PC-3 (cell line): ENCODE measurements at regions not wholly inside any gene's neighbourhood (a gene's known extent, or its start where the extent isn't known, plus 50 kb on each side); places are given as distances from the start of the nearest gene placed in this dataset.
A peak's percentile ranks its signal among the peaks of the same experiment; 100 is the strongest.

ENCODE experiments used
- ATAC-seq: fragments of 200-7000 bp; cut with Tn5 transposase; 2 replicates; pipeline ENCODE4 v1.9.1; 2020; ENCODE audit warnings: mild to moderate bottlenecking, moderate library complexity
- BruUV-seq: library from RNA; stranded (reverse); fragments of 400-500 nt; replicated peaks from 2 replicates; lab custom pipeline; 2021; lab: Mats Ljungman, UMichigan
- CTCF ChIA-PET: fragments of 300-600 bp; sonication (Branson Sonifier 250); formaldehyde crosslinking; loops from one replicate; lab custom pipeline; 2022; ENCODE audit warnings: antibody characterized with exemption; lab: Charles Lee
- POLR2A ChIA-PET: fragments of 300-600 bp; sonication (Branson Sonifier 250); formaldehyde crosslinking; loops from one replicate; lab custom pipeline; 2022; ENCODE audit warnings: antibody characterized with exemption; ENCODE audit not compliant: unreplicated experiment; lab: Charles Lee
- DNase-seq: peaks from one replicate; pipeline ENCODE4 v3.0.0-alpha.2; 2015
- H2AFZ ChIP-seq: fragments of 300-600 bp; sonication (generic); 2 replicates; pipeline ENCODE4 v1.6.0; 2016; ENCODE audit warnings: antibody characterized with exemption, low read length
- H3F3A ChIP-seq: fragments of 300-600 bp; sonication (generic); one replicate; pipeline ENCODE4 v1.6.0; 2017; ENCODE audit warnings: antibody characterized with exemption, low read length, control low read depth, mild to moderate bottlenecking; ENCODE audit not compliant: unreplicated experiment
- H3K27ac ChIP-seq: fragments of 300-600 bp; sonication (generic); 2 replicates; pipeline ENCODE4 v1.5.1; 2016; ENCODE audit warnings: mild to moderate bottlenecking, low read length
- H3K27me3 ChIP-seq: fragments of 300-600 bp; sonication (generic); 2 replicates; pipeline ENCODE4 v1.6.1; 2016; ENCODE audit warnings: low read length, mixed read lengths
- H3K36me3 ChIP-seq: fragments of 300-600 bp; sonication (generic); 2 replicates; pipeline ENCODE4 v1.6.1; 2016; ENCODE audit warnings: low read depth, mixed run types, low read length, mixed read lengths
- H3K4me1 ChIP-seq: fragments of 300-600 bp; sonication (generic); 2 replicates; pipeline ENCODE4 v1.5.1; 2016; ENCODE audit warnings: low read length; ENCODE audit not compliant: insufficient read depth
- H3K4me2 ChIP-seq: fragments of 300-600 bp; sonication (generic); 2 replicates; pipeline ENCODE4 v1.6.0; 2016; ENCODE audit warnings: low read length
- H3K4me3 ChIP-seq: fragments of 300-600 bp; sonication (generic); 2 replicates; pipeline ENCODE4 v1.5.1; 2016; ENCODE audit warnings: mild to moderate bottlenecking, low read length, mixed read lengths
- H3K79me2 ChIP-seq: fragments of 300-600 bp; sonication (generic); 2 replicates; pipeline ENCODE4 v1.6.1; 2017; ENCODE audit warnings: low read length, mixed read lengths
- H3K9ac ChIP-seq: fragments of 300-600 bp; sonication (generic); 2 replicates; pipeline ENCODE4 v1.6.0; 2016; ENCODE audit warnings: mild to moderate bottlenecking, low read length
- H3K9me2 ChIP-seq: fragments of 300-600 bp; sonication (generic); replicated peaks from 2 replicates; pipeline ENCODE4 v1.6.1; 2016; ENCODE audit warnings: mixed run types, low read length, mixed read lengths
- H3K9me3 ChIP-seq: fragments of 300-600 bp; sonication (generic); 2 replicates; pipeline ENCODE4 v1.6.1; 2016; ENCODE audit warnings: low read length, mixed read lengths
- H4K20me1 ChIP-seq: fragments of 300-600 bp; sonication (generic); 2 replicates; pipeline ENCODE4 v1.6.1; 2016; ENCODE audit warnings: low read length, mixed read lengths
- CTCF ChIP-seq: fragments of 300-600 bp; sonication (generic); conservative IDR thresholded peaks from 2 replicates; pipeline ENCODE4 v1.5.1; 2017; ENCODE audit warnings: antibody characterized with exemption, low read depth, mild to moderate bottlenecking, low read length
- EZH2 ChIP-seq: fragments of 300-600 bp; sonication (generic); IDR thresholded peaks from one replicate; pipeline ENCODE4 v1.6.1; 2017; ENCODE audit warnings: antibody characterized with exemption, mild to moderate bottlenecking, low read length; ENCODE audit not compliant: unreplicated experiment
- EZH2phosphoT487 ChIP-seq: fragments of 300-600 bp; sonication (generic); IDR thresholded peaks from 2 replicates; pipeline ENCODE4 v1.6.1; 2018; ENCODE audit warnings: mild to moderate bottlenecking, antibody characterized with exemption, low read length, borderline replicate concordance
- intact Hi-C: fragments of 100-400 bp; cut with micrococcal nuclease; formaldehyde crosslinking; loops from 2 replicates; pipeline ENCODE4 v1.9.0; 2023

GRCh38 chr10:21078410-21079329 is 181.6 kb upstream of the NEBL start:
- H3K27ac ChIP-seq = no peak overlapping the region
- POLR2A ChIA-PET = interaction anchor here (0.5 kb wide), 1 partner anchor 215 kb away, joined by 3 read pairs; no protein-coding TSS in a partner anchor

GRCh38 chr10:21077681-21078080 is 180.6 kb upstream of the NEBL start:
- H3K27ac ChIP-seq = no peak overlapping the region
- no peaks in the 10 kb centered on the region; the same call in 1 of the 2 replicates for H3K36me3 ChIP-seq
- ChIA-PET CTCF (interaction anchor here (0.5 to 0.6 kb wide), 2 partner anchors 7 to 107 kb away, joined by 5 to 24 read pairs; no protein-coding TSS in a partner anchor), POLR2A (interaction anchor here (0.5 kb wide), 1 partner anchor 414 kb away, joined by 3 read pairs; no protein-coding TSS in a partner anchor)
- H3K9me2 ChIP-seq = no peaks in the 10 kb centered on the region
- no peak for DNase-seq
- H3K4me3 ChIP-seq = no peak overlapping the region
- TF ChIP-seq EZH2phosphoT487 = no peak
- TF ChIP-seq CTCF = no peak
- TF ChIP-seq EZH2 = no peak
- no peaks in the 10 kb centered on the region for H3K27me3 ChIP-seq
- no peaks in the 10 kb centered on the region for H3K79me2 ChIP-seq
- no peak overlapping the region for H2AFZ ChIP-seq
- intact Hi-C loops = loop anchor here (1.0 to 10.0 kb wide), 4 partner anchors 143 to 417 kb away; no protein-coding TSS in a partner anchor
- H3K9me3 ChIP-seq = no peaks in the 10 kb centered on the region
- no peaks in the 10 kb centered on the region for H4K20me1 ChIP-seq
- peaks cover 10% of the 10 kb centered on the region; the same call in 1 of the 2 replicates for H3K4me1 ChIP-seq
- BruUV-seq = no TSS peak
- no peak overlapping the region for H3K4me2 ChIP-seq
- ATAC-seq = no peak
- no peak overlapping the region for H3K9ac ChIP-seq
- H3F3A ChIP-seq = no peaks in the 10 kb centered on the region

More at GRCh38 chr10:21078410-21079329, 181.6 kb upstream of the NEBL start:
- TF ChIP-seq EZH2 (no peak), EZH2phosphoT487 (no peak), CTCF (peak; percentile 82)
- intact Hi-C loops = loop anchor here (1.0 to 10.0 kb wide), 4 partner anchors 144 to 416 kb away; no protein-coding TSS in a partner anchor
- no peaks in the 10 kb centered on the region for H4K20me1 ChIP-seq
- H3K36me3 ChIP-seq = no peaks in the 10 kb centered on the region; the same call in 1 of the 2 replicates
- DNase-seq (peak; percentile 77), ATAC-seq (peak; percentile 75)
- H3K79me2 ChIP-seq = no peaks in the 10 kb centered on the region
- H3K4me3 ChIP-seq = no peak overlapping the region
- peak overlapping the region; percentile 73 for H2AFZ ChIP-seq
- H3K4me1 ChIP-seq = peaks cover 18% of the 10 kb centered on the region
- no peaks in the 10 kb centered on the region for H3K9me2 ChIP-seq
- H3K4me2 ChIP-seq = 0 out of 2 replicates have a peak overlapping the region, but pooled peaks have one; percentile 16
- H3K9ac ChIP-seq = no peak overlapping the region
- CTCF ChIA-PET = interaction anchor here (1.2 kb wide), 1 partner anchor 418 kb away, joined by 3 read pairs; no protein-coding TSS in a partner anchor
- H3F3A ChIP-seq = no peaks in the 10 kb centered on the region
- no TSS peak for BruUV-seq
- H3K27me3 ChIP-seq = no peaks in the 10 kb centered on the region
- H3K9me3 ChIP-seq = no peaks in the 10 kb centered on the region
